ENCODE measurements at regions not wholly inside any gene's neighbourhood (a gene's known extent, or its start where the extent isn't known, plus 50 kb on each side); places are given as distances from the start of the nearest gene placed in this dataset.
"Not testable (repeated sequence)": the region's sequence is repeated elsewhere in the genome, so short reads cannot be mapped to it uniquely, and the experiment has no call there.

GRCh38 chrX:96002431-96002830 lies 682.2 kb upstream of the DIAPH2 start:
- no peak for DNase-seq

GRCh38 chrX:96004386-96004785 lies 680.3 kb upstream of the DIAPH2 start:
- DNase-seq, result no peak

GRCh38 chrX:96006281-96006680 lies 678.4 kb upstream of the DIAPH2 start:
- no peak for DNase-seq

GRCh38 chrX:96027407-96027806 lies 657.2 kb upstream of the DIAPH2 start:
- no peak for DNase-seq

GRCh38 chrX:96052078-96052477 lies 632.6 kb upstream of the DIAPH2 start:
- DNase-seq, result no peak

GRCh38 chrX:96081891-96082290 lies 602.8 kb upstream of the DIAPH2 start:
- no peak for DNase-seq

GRCh38 chrX:96094616-96095015 lies 590.0 kb upstream of the DIAPH2 start:
- no peak for DNase-seq

- no peak for DNase-seq
Observed at GRCh38 chrX:96098471-96098870, 586.2 kb upstream of the DIAPH2 start.

- no peak for DNase-seq
Observed at GRCh38 chrX:96102997-96103396, 581.6 kb upstream of the DIAPH2 start.

GRCh38 chrX:96112689-96113088 lies 572.0 kb upstream of the DIAPH2 start:
- DNase-seq, result no peak

- no peak for DNase-seq
Observed at GRCh38 chrX:96126182-96126581, 558.5 kb upstream of the DIAPH2 start.

GRCh38 chrX:96128058-96128457 lies 556.6 kb upstream of the DIAPH2 start:
- DNase-seq, result not testable (repeated sequence)

- no peak for DNase-seq
Observed at GRCh38 chrX:96140796-96141195, 543.8 kb upstream of the DIAPH2 start.

- DNase-seq, result no peak
Observed at GRCh38 chrX:96147681-96148080, 537.0 kb upstream of the DIAPH2 start.

GRCh38 chrX:96170626-96171025 lies 514.0 kb upstream of the DIAPH2 start:
- DNase-seq, result no peak

GRCh38 chrX:96176921-96177320 lies 507.7 kb upstream of the DIAPH2 start:
- DNase-seq, result no peak

- no peak for DNase-seq
Observed at GRCh38 chrX:96181605-96182004, 503.0 kb upstream of the DIAPH2 start.

- DNase-seq, result no peak
Observed at GRCh38 chrX:96182366-96182765, 502.3 kb upstream of the DIAPH2 start.

- DNase-seq, result no peak
Observed at GRCh38 chrX:96183391-96183790, 501.3 kb upstream of the DIAPH2 start.

GRCh38 chrX:96183843-96184242 lies 500.8 kb upstream of the DIAPH2 start:
- DNase-seq, result no peak

- no peak for DNase-seq
Observed at GRCh38 chrX:96204928-96205327, 479.7 kb upstream of the DIAPH2 start.

GRCh38 chrX:96211953-96212352 lies 472.7 kb upstream of the DIAPH2 start:
- DNase-seq, result no peak

- DNase-seq, result not testable (repeated sequence)
Observed at GRCh38 chrX:96214681-96215080, 470.0 kb upstream of the DIAPH2 start.

- DNase-seq, result no peak
Observed at GRCh38 chrX:96224279-96224678, 460.4 kb upstream of the DIAPH2 start.

- DNase-seq, result no peak
Observed at GRCh38 chrX:96244955-96245354, 439.7 kb upstream of the DIAPH2 start.

GRCh38 chrX:96246436-96246835 lies 438.2 kb upstream of the DIAPH2 start:
- DNase-seq, result no peak
